ENCODE measurements at regions not wholly inside any gene's neighbourhood (a gene's known extent, or its start where the extent isn't known, plus 50 kb on each side); places are given as distances from the start of the nearest gene placed in this dataset.

DNA sequence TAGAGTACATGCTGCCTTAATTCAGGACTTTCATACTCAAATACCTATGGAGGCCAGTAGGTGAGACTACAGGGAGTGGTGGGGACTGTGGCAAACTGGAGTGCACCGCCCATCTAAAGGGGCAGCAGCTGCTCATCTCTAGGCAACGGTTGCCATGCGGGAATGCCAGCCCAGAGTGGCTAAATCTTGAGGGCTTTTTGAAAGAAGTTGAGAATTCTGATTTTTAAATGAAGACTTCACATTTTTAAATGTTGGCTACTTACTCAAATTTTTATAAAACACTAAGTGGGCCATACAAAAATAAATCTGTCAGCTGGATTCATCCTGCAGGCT lies 90.8 kb upstream of the PRR23E start:
- H3K9me3 Mint-ChIP-seq, result no peaks in the 10 kb centered on the region
- H3K36me3 Mint-ChIP-seq (ENCODE audit: low read depth), result no peaks in the 10 kb centered on the region
- no peak for DNase-seq (ENCODE audit: low spot score)
- no peak overlapping the region for H3K4me3 Mint-ChIP-seq
- intact Hi-C loops (cut with micrococcal nuclease), result no loop called here
- H3K27ac Mint-ChIP-seq, result no peak overlapping the region
- peaks cover 2% of the 10 kb centered on the region for H3K27me3 Mint-ChIP-seq (ENCODE audit: insufficient read depth)
- no peaks in the 10 kb centered on the region for H3K4me1 Mint-ChIP-seq (ENCODE audit: low read depth)

DNA sequence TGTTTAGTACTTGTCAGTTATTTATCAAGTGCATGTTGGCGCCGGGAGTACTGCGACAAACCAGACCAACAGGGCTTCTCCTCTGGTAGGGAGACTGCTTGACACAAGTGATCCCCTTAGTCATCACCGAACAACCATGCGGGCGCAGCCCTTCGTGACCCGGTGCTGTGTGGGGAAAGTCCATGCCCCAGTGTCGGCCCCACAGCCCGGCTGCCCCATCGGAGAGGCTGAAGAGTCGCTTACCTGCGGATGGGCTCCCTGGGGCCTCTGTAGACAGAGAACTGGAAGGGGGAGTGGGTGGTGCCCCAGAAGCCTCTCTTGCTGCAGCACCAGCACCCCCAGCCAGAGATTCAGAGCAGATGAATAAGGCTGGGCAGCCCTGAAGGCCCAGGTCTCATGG lies 90.3 kb upstream of the PRR23E start:
- no peak for DNase-seq (ENCODE audit: low spot score)
- intact Hi-C loops (cut with micrococcal nuclease), result no loop called here
- no peaks in the 10 kb centered on the region for H3K36me3 Mint-ChIP-seq (ENCODE audit: low read depth)
- H3K27ac Mint-ChIP-seq, result no peak overlapping the region
- peaks cover 2% of the 10 kb centered on the region for H3K27me3 Mint-ChIP-seq (ENCODE audit: insufficient read depth)
- no peaks in the 10 kb centered on the region for H3K4me1 Mint-ChIP-seq (ENCODE audit: low read depth)
- no peak overlapping the region for H3K4me3 Mint-ChIP-seq
- H3K9me3 Mint-ChIP-seq, result no peaks in the 10 kb centered on the region

DNA sequence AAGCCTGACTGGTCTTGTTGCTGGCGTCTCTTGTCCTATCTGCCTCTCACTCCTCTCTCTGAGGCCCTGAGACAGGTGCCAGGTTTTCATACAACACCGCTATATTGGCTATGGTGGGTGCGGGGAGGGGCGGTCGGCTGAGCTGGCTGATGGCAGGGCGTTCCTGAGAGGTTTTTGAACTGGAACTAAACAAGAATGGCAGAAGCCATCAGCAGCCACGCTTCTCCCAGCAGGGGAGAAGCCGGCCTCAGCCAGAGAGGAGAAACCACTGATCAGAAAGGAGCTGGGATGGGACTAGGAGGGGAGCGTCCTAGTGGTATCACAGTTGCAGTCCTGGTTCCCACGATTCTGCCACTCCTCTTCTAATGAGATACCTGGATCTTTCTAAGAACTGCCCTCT lies 89.9 kb upstream of the PRR23E start:
- intact Hi-C loops (cut with micrococcal nuclease), result no loop called here
- Mint-ChIP-seq H3K27me3 (ENCODE audit: insufficient read depth) (peaks cover 2% of the 10 kb centered on the region), H3K27ac (no peak overlapping the region), H3K9me3 (no peaks in the 10 kb centered on the region), H3K4me3 (no peak overlapping the region), H3K4me1 (ENCODE audit: low read depth) (no peaks in the 10 kb centered on the region), H3K36me3 (ENCODE audit: low read depth) (no peaks in the 10 kb centered on the region)
- no peak for DNase-seq (ENCODE audit: low spot score)

DNA sequence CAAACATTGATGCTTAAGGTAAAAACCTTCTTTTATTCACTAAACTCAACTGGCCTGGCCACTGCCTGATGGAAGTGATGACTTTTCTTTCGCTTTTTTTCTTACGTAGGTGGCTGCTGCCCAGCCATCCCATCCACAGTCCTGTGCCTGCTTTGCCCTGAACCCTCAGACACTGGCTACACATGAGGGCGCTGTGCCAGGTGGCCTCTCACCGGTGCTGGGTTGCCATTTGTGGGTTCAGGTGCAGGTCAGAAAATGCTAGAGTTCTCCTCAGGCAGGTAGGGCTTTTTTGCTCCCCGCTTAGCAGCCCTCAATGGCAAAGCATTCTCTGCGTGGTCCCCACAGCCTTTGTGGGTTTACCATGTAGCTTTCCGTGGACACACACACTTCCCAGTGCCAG lies 88.3 kb upstream of the PRR23E start:
- no peak for DNase-seq (ENCODE audit: low spot score)
- peaks cover 2% of the 10 kb centered on the region for H3K27me3 Mint-ChIP-seq (ENCODE audit: insufficient read depth)
- H3K9me3 Mint-ChIP-seq, result no peaks in the 10 kb centered on the region
- no peaks in the 10 kb centered on the region for H3K4me1 Mint-ChIP-seq (ENCODE audit: low read depth)
- intact Hi-C loops (cut with micrococcal nuclease), result no loop called here
- no peak overlapping the region for H3K27ac Mint-ChIP-seq
- no peaks in the 10 kb centered on the region for H3K36me3 Mint-ChIP-seq (ENCODE audit: low read depth)
- H3K4me3 Mint-ChIP-seq, result no peak overlapping the region

DNA sequence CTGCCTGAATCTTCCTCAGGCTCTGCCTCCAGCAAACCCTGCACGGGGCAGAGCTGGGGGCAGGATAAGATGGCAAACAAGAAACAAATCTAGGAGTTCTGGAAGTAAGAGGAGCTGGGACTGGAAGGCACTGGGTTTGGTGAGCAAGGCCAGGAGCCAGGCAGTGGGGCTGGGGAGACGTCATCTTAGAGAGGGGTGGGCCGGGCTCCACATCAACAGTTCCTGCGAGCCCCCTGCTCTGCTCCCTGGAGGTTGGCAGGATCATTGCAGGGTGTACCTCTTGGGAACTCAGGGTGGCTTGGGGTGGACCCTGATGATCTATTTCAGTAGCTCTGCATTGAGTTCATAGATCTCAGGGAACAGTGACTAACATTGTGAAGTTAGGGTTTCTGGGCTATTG lies 87.3 kb upstream of the PRR23E start:
- Mint-ChIP-seq H3K27me3 (ENCODE audit: insufficient read depth) (peaks cover 2% of the 10 kb centered on the region), H3K27ac (no peak overlapping the region), H3K36me3 (ENCODE audit: low read depth) (no peaks in the 10 kb centered on the region), H3K9me3 (no peaks in the 10 kb centered on the region), H3K4me3 (no peak overlapping the region), H3K4me1 (ENCODE audit: low read depth) (no peaks in the 10 kb centered on the region)
- intact Hi-C loops (cut with micrococcal nuclease), result no loop called here
- no peak for DNase-seq (ENCODE audit: low spot score)

DNA sequence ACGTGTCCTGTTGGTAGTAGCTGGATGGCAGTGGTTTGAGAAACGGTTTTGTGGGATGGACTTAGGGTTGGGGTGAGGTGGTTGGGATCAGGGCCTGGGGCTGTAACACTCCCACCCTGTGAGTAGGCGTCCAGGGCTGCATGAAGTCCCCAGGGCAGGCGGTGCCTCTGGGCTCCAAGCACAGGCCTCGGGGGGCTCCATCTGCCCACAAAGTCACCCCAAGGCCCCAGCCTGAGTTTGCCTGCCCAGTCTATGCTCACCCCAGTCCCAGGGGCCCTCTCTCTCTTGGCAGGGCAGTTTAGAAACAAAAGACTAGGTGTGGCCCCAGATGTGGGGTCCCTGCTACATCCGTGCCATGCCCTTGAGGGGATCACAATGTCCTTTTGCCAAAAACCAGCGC lies 86.9 kb upstream of the PRR23E start:
- Mint-ChIP-seq H3K4me1 (ENCODE audit: low read depth) (no peaks in the 10 kb centered on the region), H3K27me3 (ENCODE audit: insufficient read depth) (no peaks in the 10 kb centered on the region), H3K4me3 (no peak overlapping the region), H3K9me3 (no peaks in the 10 kb centered on the region), H3K36me3 (ENCODE audit: low read depth) (no peaks in the 10 kb centered on the region), H3K27ac (no peak overlapping the region)
- intact Hi-C loops (cut with micrococcal nuclease), result no loop called here
- no peak for DNase-seq (ENCODE audit: low spot score)

DNA sequence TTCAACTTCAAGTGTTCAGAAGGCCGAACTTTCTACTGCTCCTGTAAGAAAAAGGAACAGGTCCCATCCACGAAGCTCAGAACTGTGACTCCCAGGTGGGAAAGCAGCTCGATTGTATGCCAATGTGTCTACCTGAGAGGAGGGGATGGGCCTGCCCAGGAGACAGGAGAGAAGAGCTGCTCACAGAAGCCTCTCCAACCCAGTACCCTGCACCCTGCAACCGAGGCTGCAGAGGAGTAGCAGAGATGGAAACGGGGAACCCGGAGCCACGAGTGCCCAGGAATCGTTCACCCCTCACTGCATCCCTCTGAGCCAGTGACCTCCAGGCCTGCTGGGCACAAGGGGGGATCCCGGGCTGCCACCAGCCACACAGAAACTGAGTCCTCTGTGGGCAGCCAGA lies 86.5 kb upstream of the PRR23E start:
- intact Hi-C loops (cut with micrococcal nuclease), result no loop called here
- Mint-ChIP-seq H3K36me3 (ENCODE audit: low read depth) (no peaks in the 10 kb centered on the region), H3K27me3 (ENCODE audit: insufficient read depth) (no peaks in the 10 kb centered on the region), H3K9me3 (no peaks in the 10 kb centered on the region), H3K27ac (no peak overlapping the region), H3K4me1 (ENCODE audit: low read depth) (no peaks in the 10 kb centered on the region), H3K4me3 (no peak overlapping the region)
- no peak for DNase-seq (ENCODE audit: low spot score)

DNA sequence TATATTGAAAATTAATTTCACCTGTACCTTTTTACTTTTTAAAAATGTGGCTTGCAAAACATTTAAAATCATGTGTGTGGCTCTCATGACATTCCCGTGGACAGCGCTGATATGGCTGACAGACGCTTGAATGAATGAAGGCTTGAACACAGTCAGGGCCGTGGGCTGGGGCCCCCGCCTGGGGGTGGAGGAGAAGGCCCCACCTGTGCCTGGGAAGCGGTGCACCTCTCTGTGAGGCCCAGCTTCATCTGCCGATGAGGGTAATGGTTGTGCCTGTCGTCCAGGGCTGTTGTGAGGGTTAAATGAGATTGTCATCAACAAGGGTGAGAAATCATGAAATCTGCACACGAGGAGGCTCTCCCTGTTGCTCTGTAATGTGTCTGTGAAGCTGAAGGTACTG lies 85.9 kb upstream of the PRR23E start:
- no peaks in the 10 kb centered on the region for H3K27me3 Mint-ChIP-seq (ENCODE audit: insufficient read depth)
- H3K4me1 Mint-ChIP-seq (ENCODE audit: low read depth), result no peaks in the 10 kb centered on the region
- H3K27ac Mint-ChIP-seq, result no peak overlapping the region
- H3K9me3 Mint-ChIP-seq, result no peaks in the 10 kb centered on the region
- DNase-seq (ENCODE audit: low spot score), result no peak
- no peak overlapping the region for H3K4me3 Mint-ChIP-seq
- H3K36me3 Mint-ChIP-seq (ENCODE audit: low read depth), result no peaks in the 10 kb centered on the region
- intact Hi-C loops (cut with micrococcal nuclease), result no loop called here

DNA sequence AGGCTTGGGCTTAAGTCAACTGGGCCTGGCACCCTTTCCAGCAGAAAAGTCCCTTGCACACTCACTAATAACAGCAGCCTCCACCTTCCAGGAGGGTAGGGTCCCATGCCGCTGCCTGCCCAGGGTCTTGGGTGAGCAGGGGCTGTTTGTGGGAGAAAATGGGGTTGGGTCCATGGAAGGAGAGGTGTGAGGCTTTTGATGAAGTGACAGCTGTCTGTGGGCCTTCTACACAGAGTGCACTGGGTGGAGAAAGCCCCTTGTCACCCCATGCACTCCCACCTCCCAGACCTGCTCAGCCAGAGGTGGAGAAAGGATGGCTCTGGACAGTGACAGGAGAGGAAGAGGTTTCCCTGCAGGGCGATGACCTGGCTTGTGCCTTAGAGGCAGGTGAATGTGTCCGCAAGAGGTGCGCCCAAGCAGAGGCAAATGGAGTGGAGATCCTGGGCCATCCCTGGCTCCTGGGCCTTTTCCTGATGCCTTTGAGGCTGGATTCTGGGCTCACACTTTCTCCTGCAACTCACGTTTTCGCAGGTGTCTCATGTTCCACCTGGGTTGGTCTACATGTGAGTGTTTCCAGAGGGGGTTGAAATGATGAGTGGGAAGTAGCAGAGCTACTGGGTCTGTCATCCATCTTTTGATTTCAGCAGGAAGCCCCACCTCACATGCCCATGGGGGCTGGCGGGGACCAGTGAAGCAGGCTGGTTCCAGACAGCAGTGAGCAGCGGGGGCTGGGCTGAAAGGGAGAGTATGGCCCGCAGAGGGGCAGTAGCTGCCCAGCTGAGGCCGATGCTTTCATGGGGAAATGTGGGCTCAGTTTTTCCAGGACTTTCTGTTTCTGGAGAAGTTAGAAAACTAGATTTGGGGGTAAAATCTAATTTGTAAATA lies 85.2 kb upstream of the PRR23E start:
- Mint-ChIP-seq H3K4me1 (ENCODE audit: low read depth) (no peaks in the 10 kb centered on the region), H3K36me3 (ENCODE audit: low read depth) (no peaks in the 10 kb centered on the region), H3K27ac (no peak overlapping the region), H3K9me3 (peaks cover 5% of the 10 kb centered on the region), H3K27me3 (ENCODE audit: insufficient read depth) (no peaks in the 10 kb centered on the region), H3K4me3 (no peak overlapping the region)
- DNase-seq (ENCODE audit: low spot score), result no peak
- intact Hi-C loops (cut with micrococcal nuclease), result no loop called here

DNA sequence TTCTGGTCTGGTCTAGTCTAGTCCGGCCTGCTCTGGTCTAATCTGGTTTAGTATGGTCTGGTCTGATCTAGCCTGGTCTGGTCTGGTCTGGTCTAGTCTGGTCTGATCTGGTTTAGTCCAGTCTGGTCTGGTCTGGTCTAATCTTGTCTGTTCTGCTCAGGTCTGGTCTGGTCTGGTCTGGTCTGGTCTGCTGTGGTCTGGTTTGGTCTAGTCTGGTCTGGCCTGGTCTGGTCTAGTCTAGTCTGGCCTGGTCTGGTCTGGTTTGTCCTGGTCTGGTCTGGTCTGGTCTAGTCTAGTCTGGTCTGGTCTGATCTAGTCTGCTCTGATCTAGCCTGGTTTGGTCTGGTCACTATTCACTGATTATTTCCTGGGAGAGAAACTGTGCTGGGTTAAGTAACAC lies 84.1 kb upstream of the PRR23E start:
- intact Hi-C loops (cut with micrococcal nuclease), result no loop called here
- no peaks in the 10 kb centered on the region for H3K36me3 Mint-ChIP-seq (ENCODE audit: low read depth)
- H3K9me3 Mint-ChIP-seq, result peaks cover 5% of the 10 kb centered on the region
- H3K27ac Mint-ChIP-seq, result no peak overlapping the region
- H3K27me3 Mint-ChIP-seq (ENCODE audit: insufficient read depth), result no peaks in the 10 kb centered on the region
- H3K4me3 Mint-ChIP-seq, result no peak overlapping the region
- no peak for DNase-seq (ENCODE audit: low spot score)
- no peaks in the 10 kb centered on the region for H3K4me1 Mint-ChIP-seq (ENCODE audit: low read depth)

DNA sequence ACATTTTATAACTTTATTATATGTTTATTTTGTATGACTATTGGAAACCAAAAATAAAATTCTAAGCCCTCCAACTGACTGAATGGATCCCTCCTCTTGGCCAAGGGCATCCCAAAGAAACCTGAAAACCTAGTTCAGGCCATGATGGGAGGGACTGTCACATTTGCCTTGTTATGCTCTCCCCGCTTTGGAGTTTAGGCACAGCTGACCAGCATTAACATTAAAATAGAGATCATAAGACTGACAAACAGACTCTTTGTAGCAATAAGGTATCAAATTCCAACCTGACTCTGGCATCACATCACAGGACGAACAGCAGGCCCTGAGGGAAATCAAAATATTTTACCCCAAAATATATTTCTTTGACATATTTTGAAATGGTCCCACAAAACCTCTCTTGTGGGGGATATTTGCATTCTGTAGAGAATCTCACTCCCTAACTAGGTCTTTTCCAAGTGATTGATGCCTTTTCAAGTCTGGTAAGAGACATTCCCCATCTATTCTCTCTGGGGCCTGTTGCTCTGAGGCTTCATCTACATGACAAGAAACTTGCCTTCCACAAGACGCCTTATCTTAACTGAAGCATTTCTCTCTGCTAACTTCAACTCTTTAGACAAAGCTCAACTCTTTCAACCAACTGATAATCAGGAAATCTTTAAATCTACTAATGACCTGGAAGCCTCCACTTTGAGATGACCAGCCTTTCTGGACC lies 81.8 kb upstream of the PRR23E start:
- Mint-ChIP-seq H3K27me3 (ENCODE audit: insufficient read depth) (no peaks in the 10 kb centered on the region), H3K27ac (no peak overlapping the region), H3K9me3 (peaks cover 5% of the 10 kb centered on the region), H3K4me3 (no peak overlapping the region), H3K36me3 (ENCODE audit: low read depth) (no peaks in the 10 kb centered on the region), H3K4me1 (ENCODE audit: low read depth) (no peaks in the 10 kb centered on the region)
- DNase-seq (ENCODE audit: low spot score), result no peak
- intact Hi-C loops (cut with micrococcal nuclease), result no loop called here

DNA sequence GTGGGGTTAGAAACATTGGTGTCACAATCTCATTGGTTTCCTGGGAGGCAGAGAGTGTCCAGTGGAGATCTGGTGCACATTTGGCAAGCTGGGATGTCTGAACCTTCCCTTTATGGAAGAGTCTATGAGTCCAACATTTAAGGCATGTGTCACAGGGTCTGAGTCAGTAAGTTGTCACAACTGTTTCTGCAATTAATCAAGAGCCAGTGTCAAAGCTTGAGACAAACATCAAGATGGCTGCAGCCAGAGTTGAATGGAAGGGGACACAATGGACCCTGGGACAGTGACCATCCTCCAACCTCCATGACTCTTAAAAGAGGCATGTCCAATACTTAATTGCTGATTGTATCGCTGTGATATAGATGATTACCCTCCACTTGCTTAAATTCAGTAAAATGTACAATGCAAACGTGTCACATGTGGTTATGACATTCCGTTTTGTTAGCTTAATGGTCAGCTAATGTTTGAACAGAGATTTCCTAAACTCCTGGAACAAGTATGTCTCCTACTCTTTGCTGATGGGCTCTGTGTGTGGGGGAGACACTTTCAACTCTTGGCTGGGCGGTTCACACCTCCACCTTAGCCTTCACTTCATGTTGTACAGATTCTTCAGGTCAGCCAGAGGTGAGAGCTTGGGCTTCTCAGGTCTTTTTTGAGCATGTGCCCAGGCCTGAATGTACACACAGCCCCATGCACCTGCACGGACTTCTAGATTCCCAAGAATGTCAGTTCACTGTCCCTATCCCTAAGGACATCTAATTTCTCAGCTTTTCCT lies 79.9 kb upstream of the PRR23E start:
- Mint-ChIP-seq H3K4me3 (no peak overlapping the region), H3K9me3 (peaks cover 5% of the 10 kb centered on the region), H3K4me1 (ENCODE audit: low read depth) (no peaks in the 10 kb centered on the region), H3K27ac (no peak overlapping the region), H3K27me3 (ENCODE audit: insufficient read depth) (no peaks in the 10 kb centered on the region), H3K36me3 (ENCODE audit: low read depth) (no peaks in the 10 kb centered on the region)
- no peak for DNase-seq (ENCODE audit: low spot score)
- intact Hi-C loops (cut with micrococcal nuclease), result no loop called here

DNA sequence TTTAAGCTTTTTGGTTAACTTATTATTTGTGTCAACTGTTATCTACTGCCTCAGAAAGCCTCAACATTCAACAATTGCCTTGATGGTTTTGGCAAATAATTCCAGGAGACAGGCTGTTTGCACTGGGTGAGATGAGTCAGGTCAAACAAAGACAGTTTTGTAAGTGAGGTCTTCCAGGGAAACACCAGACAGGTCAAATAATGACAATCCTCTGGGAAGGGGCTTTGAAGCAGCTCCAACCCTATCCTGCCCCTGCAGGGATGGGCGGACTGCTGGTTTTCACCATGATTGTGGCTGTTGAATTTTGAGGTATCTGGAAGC lies 79.4 kb upstream of the PRR23E start:
- H3K27ac Mint-ChIP-seq, result no peak overlapping the region
- H3K27me3 Mint-ChIP-seq (ENCODE audit: insufficient read depth), result peaks cover 1% of the 10 kb centered on the region
- intact Hi-C loops (cut with micrococcal nuclease), result no loop called here
- DNase-seq (ENCODE audit: low spot score), result no peak
- no peak overlapping the region for H3K4me3 Mint-ChIP-seq
- no peaks in the 10 kb centered on the region for H3K36me3 Mint-ChIP-seq (ENCODE audit: low read depth)
- no peaks in the 10 kb centered on the region for H3K4me1 Mint-ChIP-seq (ENCODE audit: low read depth)
- H3K9me3 Mint-ChIP-seq, result peaks cover 5% of the 10 kb centered on the region
